Mammary epithelial cell (primary cell): ENCODE measurements at regions not wholly inside any gene's neighbourhood (a gene's known extent, or its start where the extent isn't known, plus 50 kb on each side); places are given as distances from the start of the nearest gene placed in this dataset.

Source experiments
- CTCF ChIP-seq, 2 donors: IDR thresholded peaks in 1 of 2; conservative IDR thresholded peaks in 1 of 2; 2 replicates each; pipeline ENCODE4 v1.5.1; 2011 to 2012; ENCODE audit warnings: inconsistent platforms in 2 of 2, low read length in 2 of 2, mild to moderate bottlenecking in 2 of 2, control low read depth in 1 of 2, low read depth in 1 of 2; ENCODE audit not compliant: insufficient read depth in 1 of 2; ENCODE audit errors: extremely low read depth in 1 of 2
- EZH2 ChIP-seq: IDR thresholded peaks from 2 replicates; pipeline ENCODE4 v1.6.1; 2012; ENCODE audit warnings: low read length, inconsistent platforms, borderline replicate concordance

GRCh38 chr3:188042466-188042865 lies 111.5 kb upstream of the LPP start:
- no peak for TF ChIP-seq EZH2
- no peak for TF ChIP-seq CTCF (conservative IDR thresholded peaks at IDR 0.05 in 1 of 2, IDR thresholded peaks at IDR 0.05 in 1 of 2; ENCODE audit: extremely low read depth in 1 of 2, insufficient read depth in 1 of 2, low read depth in 1 of 2, low read length in 2 of 2)
